Neural cell (in vitro differentiated cells): ENCODE measurements at regions not wholly inside any gene's neighbourhood (a gene's known extent, or its start where the extent isn't known, plus 50 kb on each side); places are given as distances from the start of the nearest gene placed in this dataset.

ENCODE experiments used
- EP300 ChIP-seq: fragments of 450-650 bp; conservative IDR thresholded peaks from 2 replicates; pipeline ENCODE4 v1.6.1; 2014; ENCODE audit warnings: antibody characterized with exemption, mild to moderate bottlenecking, moderate library complexity; ENCODE audit not compliant: poor library complexity, severe bottlenecking
- EZH2 ChIP-seq: fragments of 200-600, 300-800 bp; shearing (Covaris generic), sonication (generic); IDR thresholded peaks from 2 replicates; pipeline ENCODE4 v1.6.1; 2014; ENCODE audit warnings: antibody characterized with exemption, low read length, borderline replicate concordance, mild to moderate bottlenecking; ENCODE audit not compliant: insufficient read depth, poor library complexity, severe bottlenecking
- MXI1 ChIP-seq: fragments of 450-650 bp; conservative IDR thresholded peaks from 2 replicates; pipeline ENCODE4 v1.6.1; 2014; ENCODE audit warnings: antibody characterized with exemption, mild to moderate bottlenecking; ENCODE audit not compliant: poor library complexity, severe bottlenecking
- POLR2AphosphoS5 ChIP-seq: IDR thresholded peaks from 2 replicates; pipeline ENCODE4 v1.6.1; 2012
- SMC3 ChIP-seq: fragments of 450-650 bp; conservative IDR thresholded peaks from 2 replicates; pipeline ENCODE4 v1.6.1; 2014; ENCODE audit warnings: antibody characterized with exemption, mild to moderate bottlenecking, moderate library complexity; ENCODE audit not compliant: poor library complexity
- TAF1 ChIP-seq: IDR thresholded peaks from 2 replicates; pipeline ENCODE4 v1.6.1; 2012; ENCODE audit warnings: low read depth
- TF ChIP-seq, protein P1 (sequence below): fragments of 450-650 bp; IDR thresholded peaks from 2 replicates; pipeline ENCODE4 v1.5.1; 2014; ENCODE audit warnings: antibody characterized with exemption, mild to moderate bottlenecking, moderate library complexity; ENCODE audit not compliant: poor library complexity, severe bottlenecking
- TF ChIP-seq, protein P2 (sequence below): IDR thresholded peaks from 2 replicates; pipeline ENCODE4 v1.6.1; 2012; ENCODE audit warnings: borderline replicate concordance

DNA sequence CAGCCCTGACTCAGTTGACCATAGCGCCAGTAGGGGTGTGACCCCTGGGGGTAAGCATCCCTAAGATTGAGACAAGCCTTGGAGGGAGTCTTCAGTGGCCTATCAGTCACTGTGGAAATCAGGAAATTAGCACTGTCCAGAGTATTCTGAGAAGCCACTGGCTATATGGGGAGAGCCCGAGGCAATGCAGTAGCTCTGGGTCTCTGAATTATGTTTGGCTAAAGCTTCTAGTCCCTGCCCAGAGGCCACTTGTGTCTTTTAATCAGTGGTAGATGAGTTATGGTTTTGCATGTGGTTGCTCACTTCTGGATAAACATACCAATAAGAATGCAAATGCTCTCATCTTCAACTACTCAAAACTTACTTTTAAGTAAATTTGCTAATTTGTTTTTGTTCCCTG lies 100.6 kb upstream of the TOX3 start:
- TF ChIP-seq EZH2: no peak
- no peak for TF ChIP-seq POLR2AphosphoS5
- no peak for TF ChIP-seq TAF1
- TF ChIP-seq, protein P1, sequence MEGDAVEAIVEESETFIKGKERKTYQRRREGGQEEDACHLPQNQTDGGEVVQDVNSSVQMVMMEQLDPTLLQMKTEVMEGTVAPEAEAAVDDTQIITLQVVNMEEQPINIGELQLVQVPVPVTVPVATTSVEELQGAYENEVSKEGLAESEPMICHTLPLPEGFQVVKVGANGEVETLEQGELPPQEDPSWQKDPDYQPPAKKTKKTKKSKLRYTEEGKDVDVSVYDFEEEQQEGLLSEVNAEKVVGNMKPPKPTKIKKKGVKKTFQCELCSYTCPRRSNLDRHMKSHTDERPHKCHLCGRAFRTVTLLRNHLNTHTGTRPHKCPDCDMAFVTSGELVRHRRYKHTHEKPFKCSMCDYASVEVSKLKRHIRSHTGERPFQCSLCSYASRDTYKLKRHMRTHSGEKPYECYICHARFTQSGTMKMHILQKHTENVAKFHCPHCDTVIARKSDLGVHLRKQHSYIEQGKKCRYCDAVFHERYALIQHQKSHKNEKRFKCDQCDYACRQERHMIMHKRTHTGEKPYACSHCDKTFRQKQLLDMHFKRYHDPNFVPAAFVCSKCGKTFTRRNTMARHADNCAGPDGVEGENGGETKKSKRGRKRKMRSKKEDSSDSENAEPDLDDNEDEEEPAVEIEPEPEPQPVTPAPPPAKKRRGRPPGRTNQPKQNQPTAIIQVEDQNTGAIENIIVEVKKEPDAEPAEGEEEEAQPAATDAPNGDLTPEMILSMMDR: no peak
- TF ChIP-seq EP300: no peak
- no peak for TF ChIP-seq MXI1
- TF ChIP-seq, protein P2, sequence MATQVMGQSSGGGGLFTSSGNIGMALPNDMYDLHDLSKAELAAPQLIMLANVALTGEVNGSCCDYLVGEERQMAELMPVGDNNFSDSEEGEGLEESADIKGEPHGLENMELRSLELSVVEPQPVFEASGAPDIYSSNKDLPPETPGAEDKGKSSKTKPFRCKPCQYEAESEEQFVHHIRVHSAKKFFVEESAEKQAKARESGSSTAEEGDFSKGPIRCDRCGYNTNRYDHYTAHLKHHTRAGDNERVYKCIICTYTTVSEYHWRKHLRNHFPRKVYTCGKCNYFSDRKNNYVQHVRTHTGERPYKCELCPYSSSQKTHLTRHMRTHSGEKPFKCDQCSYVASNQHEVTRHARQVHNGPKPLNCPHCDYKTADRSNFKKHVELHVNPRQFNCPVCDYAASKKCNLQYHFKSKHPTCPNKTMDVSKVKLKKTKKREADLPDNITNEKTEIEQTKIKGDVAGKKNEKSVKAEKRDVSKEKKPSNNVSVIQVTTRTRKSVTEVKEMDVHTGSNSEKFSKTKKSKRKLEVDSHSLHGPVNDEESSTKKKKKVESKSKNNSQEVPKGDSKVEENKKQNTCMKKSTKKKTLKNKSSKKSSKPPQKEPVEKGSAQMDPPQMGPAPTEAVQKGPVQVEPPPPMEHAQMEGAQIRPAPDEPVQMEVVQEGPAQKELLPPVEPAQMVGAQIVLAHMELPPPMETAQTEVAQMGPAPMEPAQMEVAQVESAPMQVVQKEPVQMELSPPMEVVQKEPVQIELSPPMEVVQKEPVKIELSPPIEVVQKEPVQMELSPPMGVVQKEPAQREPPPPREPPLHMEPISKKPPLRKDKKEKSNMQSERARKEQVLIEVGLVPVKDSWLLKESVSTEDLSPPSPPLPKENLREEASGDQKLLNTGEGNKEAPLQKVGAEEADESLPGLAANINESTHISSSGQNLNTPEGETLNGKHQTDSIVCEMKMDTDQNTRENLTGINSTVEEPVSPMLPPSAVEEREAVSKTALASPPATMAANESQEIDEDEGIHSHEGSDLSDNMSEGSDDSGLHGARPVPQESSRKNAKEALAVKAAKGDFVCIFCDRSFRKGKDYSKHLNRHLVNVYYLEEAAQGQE: no peak
- TF ChIP-seq SMC3: no peak
